CD14-positive monocyte (primary cell): ENCODE measurements at regions not wholly inside any gene's neighbourhood (a gene's known extent, or its start where the extent isn't known, plus 50 kb on each side); places are given as distances from the start of the nearest gene placed in this dataset.

Experiments used
- DNase-seq, 3 donors: peaks; one replicate each; pipeline ENCODE4 v3.0.0-alpha.2; 2011 to 2022
- H2AFZ ChIP-seq: 2 replicates; pipeline ENCODE4 v1.6.0; 2012; ENCODE audit warnings: mild to moderate bottlenecking, low read depth, low read length, inconsistent platforms; ENCODE audit not compliant: insufficient read depth, poor library complexity, severe bottlenecking
- H3K27ac ChIP-seq, 2 donors: 1 replicate in 1 of 2; 2 replicates in 1 of 2; pipeline ENCODE4 v1.5.1; 2012 to 2013; ENCODE audit warnings: low read length in 2 of 2, control low read depth in 1 of 2, inconsistent platforms in 1 of 2, low read depth in 1 of 2, mild to moderate bottlenecking in 1 of 2
- H3K27me3 ChIP-seq, 2 donors: one replicate each; pipeline versions ENCODE4 v1.6.0 to v1.6.1; 2011 to 2013; ENCODE audit warnings: low read length in 2 of 2; ENCODE audit not compliant: control insufficient read depth in 2 of 2, insufficient read depth in 2 of 2
- H3K36me3 ChIP-seq, 2 donors: replicated peaks in 1 of 2; 1 replicate in 1 of 2; 2 replicates in 1 of 2; pipeline versions ENCODE4 v1.5.1 to v1.6.1; 2012 to 2013; ENCODE audit warnings: low read length in 2 of 2, control low read depth in 1 of 2, inconsistent platforms in 1 of 2, mild to moderate bottlenecking in 1 of 2; ENCODE audit not compliant: insufficient read depth in 2 of 2, control insufficient read depth in 1 of 2
- H3K4me1 ChIP-seq, 2 donors: 1 replicate in 1 of 2; 2 replicates in 1 of 2; pipeline versions ENCODE4 v1.5.1 to v1.6.1; 2012 to 2013; ENCODE audit warnings: low read length in 2 of 2, control low read depth in 1 of 2, inconsistent platforms in 1 of 2, mild to moderate bottlenecking in 1 of 2, moderate library complexity in 1 of 2; ENCODE audit not compliant: insufficient read depth in 2 of 2, control insufficient read depth in 1 of 2
- H3K4me2 ChIP-seq: replicated peaks from 2 replicates; pipeline ENCODE3; 2012; ENCODE audit warnings: low read length, moderate library complexity, mild to moderate bottlenecking; ENCODE audit not compliant: poor library complexity, severe bottlenecking; ENCODE audit errors: extremely low read depth
- H3K4me3 ChIP-seq, 3 experiments: fragments of 200-600 bp in 1 of 3; sonication (generic) in 1 of 3; replicated peaks in 1 of 3; 1 replicate in 2 of 3; 2 replicates in 1 of 3; pipeline ENCODE4 v1.5.1; 2011 to 2013; ENCODE audit warnings: low read length in 3 of 3, mild to moderate bottlenecking in 3 of 3, control low read depth in 2 of 3, low read depth in 2 of 3, inconsistent platforms in 1 of 3, moderate library complexity in 1 of 3
- H3K79me2 ChIP-seq: 2 replicates; pipeline ENCODE4 v1.6.0; 2012; ENCODE audit warnings: mild to moderate bottlenecking, control low read depth, inconsistent platforms, low read length, moderate library complexity; ENCODE audit not compliant: insufficient read depth
- H3K9ac ChIP-seq: 2 replicates; pipeline ENCODE4 v1.6.0; 2017; ENCODE audit warnings: low read length, mild to moderate bottlenecking; ENCODE audit not compliant: insufficient read depth, poor library complexity, severe bottlenecking
- H3K9me3 ChIP-seq, 2 donors: replicated peaks in 1 of 2; 1 replicate in 1 of 2; 2 replicates in 1 of 2; pipeline versions ENCODE4 v1.5.1 to v1.6.1; 2012 to 2013; ENCODE audit warnings: low read length in 2 of 2, control low read depth in 1 of 2; ENCODE audit not compliant: control insufficient read depth in 1 of 2, insufficient read depth in 1 of 2
- H4K20me1 ChIP-seq: 2 replicates; pipeline ENCODE4 v1.6.0; 2012; ENCODE audit warnings: mild to moderate bottlenecking, low read length, control low read depth, moderate library complexity; ENCODE audit not compliant: insufficient read depth
- H3K27ac Mint-ChIP-seq, 7 donors: one replicate each; pipeline ENCODE4 v1.8.0; 2020; ENCODE audit warnings: mild to moderate bottlenecking in 7 of 7, mixed read lengths in 7 of 7, moderate library complexity in 6 of 7, inconsistent platforms in 2 of 7
- H3K27me3 Mint-ChIP-seq, 3 donors: one replicate each; pipeline ENCODE4 v1.8.0; 2021 to 2022; ENCODE audit warnings: low read depth in 3 of 3, mild to moderate bottlenecking in 3 of 3, mixed read lengths in 3 of 3, moderate library complexity in 3 of 3, inconsistent platforms in 1 of 3
- H3K36me3 Mint-ChIP-seq, 2 donors: one replicate each; pipeline ENCODE4 v1.8.0; 2020; ENCODE audit warnings: mixed read lengths in 2 of 2, inconsistent platforms in 1 of 2, mild to moderate bottlenecking in 1 of 2
- H3K4me1 Mint-ChIP-seq: one replicate; pipeline ENCODE4 v1.8.0; 2020; ENCODE audit warnings: mild to moderate bottlenecking, mixed read lengths
- H3K4me3 Mint-ChIP-seq, 2 donors: one replicate each; pipeline ENCODE4 v1.8.0; 2020; ENCODE audit warnings: mild to moderate bottlenecking in 2 of 2, mixed read lengths in 2 of 2, moderate library complexity in 1 of 2
- H3K9me3 Mint-ChIP-seq, 7 donors: one replicate each; pipeline ENCODE4 v1.8.0; 2020 to 2022; ENCODE audit warnings: mixed read lengths in 7 of 7, mild to moderate bottlenecking in 6 of 7, moderate library complexity in 6 of 7, inconsistent platforms in 2 of 7
- CTCF ChIP-seq: fragments of 200-600 bp; IDR thresholded peaks from one replicate; pipeline ENCODE4 v1.8.0; 2022; ENCODE audit warnings: antibody characterized with exemption, mild to moderate bottlenecking
- WGBS: methylation state at CpG from one replicate; pipeline ENCODE4 v1.1.5; 2013; ENCODE audit warnings: missing lambda C conversion rate; ENCODE audit not compliant: insufficient coverage; 5-methylcytosine and 5-hydroxymethylcytosine counted together
- intact Hi-C, 2 donors: fragments of 100-400 bp; cut with micrococcal nuclease; formaldehyde crosslinking; loops; one replicate each; pipeline versions ENCODE4 v1.15.0 to v1.15.1; 2023

- Mint-ChIP-seq H3K4me3 (no peak overlapping the region), H3K9me3 (peaks cover 18 to 34% (median 31%) of the 10 kb centered on the region in 7 donors), H3K27me3 (peaks cover 0 to 1% (median 1%) of the 10 kb centered on the region in 3 donors), H3K36me3 (no peaks in the 10 kb centered on the region), H3K27ac (no peak overlapping the region), H3K4me1 (no peaks in the 10 kb centered on the region)
- intact Hi-C loops, result no loop called here
- Histone ChIP-seq H3K4me3 (no peak overlapping the region), H3K9ac (no peak overlapping the region), H3K79me2 (no peaks in the 10 kb centered on the region), H3K9me3 (peaks cover 19 to 27% of the 10 kb centered on the region in 2 donors), H2AFZ (no peak overlapping the region), H3K4me2 (no peak overlapping the region), H4K20me1 (no peaks in the 10 kb centered on the region), H3K4me1 (no peaks in the 10 kb centered on the region), H3K27ac (no peak overlapping the region), H3K27me3 (no peaks in the 10 kb centered on the region), H3K36me3 (no peaks in the 10 kb centered on the region)
- no peak for DNase-seq
- 88% methylated on average over 2 of the region's 9 CpGs for WGBS
- TF ChIP-seq CTCF, result no peak
Observed at GRCh38 chr19:28602675-28603298, 610.2 kb downstream of the UQCRFS1 start.

- H3K4me1 Mint-ChIP-seq, result no peaks in the 10 kb centered on the region
- Histone ChIP-seq H3K27me3 (no peaks in the 10 kb centered on the region), H2AFZ (no peak overlapping the region), H3K36me3 (no peaks in the 10 kb centered on the region), H3K9ac (no peak overlapping the region), H3K4me2 (no peak overlapping the region), H3K79me2 (no peaks in the 10 kb centered on the region), H4K20me1 (no peaks in the 10 kb centered on the region), H3K4me1 (no peaks in the 10 kb centered on the region), H3K4me3 (no peak overlapping the region), H3K27ac (no peak overlapping the region), H3K9me3 (peaks cover 10 to 18% of the 10 kb centered on the region in 2 donors)
- TF ChIP-seq CTCF, result no peak
- no peak for DNase-seq
- intact Hi-C loops, result no loop called here
- no peak overlapping the region for H3K4me3 Mint-ChIP-seq
- no peaks in the 10 kb centered on the region for H3K36me3 Mint-ChIP-seq
- H3K9me3 Mint-ChIP-seq, result peaks cover 11 to 26% (median 23%) of the 10 kb centered on the region in 7 donors
- 76% methylated on average over 8 of the region's 10 CpGs for WGBS
- peaks cover 0 to 1% (median 1%) of the 10 kb centered on the region in 3 donors for H3K27me3 Mint-ChIP-seq
- H3K27ac Mint-ChIP-seq, result no peak overlapping the region
Observed at GRCh38 chr19:28601723-28602440, 611.1 kb downstream of the UQCRFS1 start.
